ENCODE measurements at regions not wholly inside any gene's neighbourhood (a gene's known extent, or its start where the extent isn't known, plus 50 kb on each side); places are given as distances from the start of the nearest gene placed in this dataset.
A peak's percentile ranks its signal among the peaks of the same experiment; 100 is the strongest.

GRCh38 chr2:238714038-238714528, 133.8 kb upstream of the TWIST2 start:
- TF ChIP-seq POLR2AphosphoS5 (IDR thresholded peaks at IDR 0.05; ENCODE audit: insufficient read depth in 1 of 2, low read depth in 1 of 2) (peak in 1 of 2 donors; percentile 73), POLR2A (IDR thresholded peaks at IDR 0.05) (no peak), CTCF (IDR thresholded peaks at IDR 0.05) (no peak)
- Histone ChIP-seq H3K4me3 (no peak overlapping the region), H3K36me3 (no peaks in the 10 kb centered on the region), H3K27me3 (no peaks in the 10 kb centered on the region), H3K27ac (peak overlapping the region; percentile 56), H3K4me1 (peaks cover 16% of the 10 kb centered on the region), H3K9me3 (no peaks in the 10 kb centered on the region)
- intact Hi-C loops (cut with DNase I): no loop called here
- peak in 1 of 2 donors; percentile 86 for DNase-seq (ENCODE audit: extremely low spot score in 2 of 2)

GRCh38 chr2:238716171-238716570, 131.7 kb upstream of the TWIST2 start:
- Histone ChIP-seq H3K27me3 (no peaks in the 10 kb centered on the region), H3K27ac (no peak overlapping the region), H3K36me3 (no peaks in the 10 kb centered on the region), H3K9me3 (no peaks in the 10 kb centered on the region), H3K4me3 (no peak overlapping the region), H3K4me1 (peaks cover 8% of the 10 kb centered on the region)
- intact Hi-C loops (cut with DNase I): no loop called here
- TF ChIP-seq CTCF (IDR thresholded peaks at IDR 0.05): no peak
- TF ChIP-seq POLR2A (IDR thresholded peaks at IDR 0.05): no peak
- no peak for TF ChIP-seq POLR2AphosphoS5 (IDR thresholded peaks at IDR 0.05; ENCODE audit: insufficient read depth in 1 of 2, low read depth in 1 of 2)
- DNase-seq (ENCODE audit: extremely low spot score in 2 of 2): peak in 1 of 2 donors; percentile 72

GRCh38 chr2:238716585-238716984, 131.3 kb upstream of the TWIST2 start:
- Histone ChIP-seq H3K9me3 (no peaks in the 10 kb centered on the region), H3K4me1 (peaks cover 8% of the 10 kb centered on the region), H3K27me3 (no peaks in the 10 kb centered on the region), H3K36me3 (no peaks in the 10 kb centered on the region), H3K4me3 (no peak overlapping the region), H3K27ac (no peak overlapping the region)
- TF ChIP-seq POLR2AphosphoS5 (IDR thresholded peaks at IDR 0.05; ENCODE audit: insufficient read depth in 1 of 2, low read depth in 1 of 2) (no peak), POLR2A (IDR thresholded peaks at IDR 0.05) (no peak), CTCF (IDR thresholded peaks at IDR 0.05) (no peak)
- peak in 1 of 2 donors; percentile 56 for DNase-seq (ENCODE audit: extremely low spot score in 2 of 2)
- intact Hi-C loops (cut with DNase I): no loop called here

GRCh38 chr2:238717084-238717483, 130.8 kb upstream of the TWIST2 start:
- no peak for TF ChIP-seq POLR2A (IDR thresholded peaks at IDR 0.05)
- no peak for TF ChIP-seq POLR2AphosphoS5 (IDR thresholded peaks at IDR 0.05; ENCODE audit: insufficient read depth in 1 of 2, low read depth in 1 of 2)
- TF ChIP-seq CTCF (IDR thresholded peaks at IDR 0.05): no peak
- no peaks in the 10 kb centered on the region for H3K36me3 ChIP-seq
- intact Hi-C loops (cut with DNase I): no loop called here
- peaks cover 8% of the 10 kb centered on the region for H3K4me1 ChIP-seq
- no peak overlapping the region for H3K4me3 ChIP-seq
- no peaks in the 10 kb centered on the region for H3K27me3 ChIP-seq
- no peak overlapping the region for H3K27ac ChIP-seq
- no peaks in the 10 kb centered on the region for H3K9me3 ChIP-seq
- peak in 1 of 2 donors; percentile 71 for DNase-seq (ENCODE audit: extremely low spot score in 2 of 2)

- Histone ChIP-seq H3K4me3 (no peak overlapping the region), H3K4me1 (peaks cover 7% of the 10 kb centered on the region), H3K36me3 (no peaks in the 10 kb centered on the region), H3K27me3 (no peaks in the 10 kb centered on the region), H3K9me3 (no peaks in the 10 kb centered on the region), H3K27ac (no peak overlapping the region)
- intact Hi-C loops (cut with DNase I): no loop called here
- TF ChIP-seq POLR2A (IDR thresholded peaks at IDR 0.05) (no peak), CTCF (IDR thresholded peaks at IDR 0.05) (no peak), POLR2AphosphoS5 (IDR thresholded peaks at IDR 0.05; ENCODE audit: insufficient read depth in 1 of 2, low read depth in 1 of 2) (no peak)
- DNase-seq (ENCODE audit: extremely low spot score in 2 of 2): peak; percentile 49 to 77
Observed at GRCh38 chr2:238719641-238720040, 128.2 kb upstream of the TWIST2 start.

Data from vagina (tissue), 2 donors.